HepG2 (cell line): ENCODE measurements at regions not wholly inside any gene's neighbourhood (a gene's known extent, or its start where the extent isn't known, plus 50 kb on each side); places are given as distances from the start of the nearest gene placed in this dataset.

Source experiments
- ATAC-seq: fragments of 200-7000 bp; cut with Tn5 transposase; 3 replicates; pipeline ENCODE4 v1.9.1; 2020; ENCODE audit warnings: mild to moderate bottlenecking, moderate library complexity
- BruUV-seq: library from RNA; stranded (reverse); fragments of 400-500 nt; replicated peaks from 2 replicates; lab custom pipeline; 2021; lab: Mats Ljungman, UMichigan
- CTCF ChIA-PET: fragments of 300-600 bp; formaldehyde crosslinking; extraction: SDS; loops from one replicate; lab custom pipeline; 2021; ENCODE audit warnings: low total read pairs, inconsistent platforms, low intra/inter-chr PET ratio; lab: Yijun Ruan, JAX
- POLR2A ChIA-PET: fragments of 350-600 bp; sonication (Branson Sonifier 250); formaldehyde crosslinking; loops from one replicate; lab custom pipeline; 2020; ENCODE audit warnings: antibody characterized with exemption, inconsistent platforms; lab: Yijun Ruan, JAX
- DNase-seq: peaks from one replicate; pipeline ENCODE4 v3.0.0-alpha.2; 2015; ENCODE audit warnings: low spot score
- FAIRE-seq: peaks from 3 replicates; lab custom pipeline; 2011; peaks lifted over from hg19 to GRCh38; lab: Jason Lieb, UNC
- H2AFZ ChIP-seq: one replicate; pipeline ENCODE4 v1.6.1; 2011; ENCODE audit warnings: low read length, inconsistent platforms
- H3K27ac ChIP-seq: fragments of 300-600 bp; 3 replicates; pipeline ENCODE4 v1.8.0; 2011; ENCODE audit warnings: mixed run types, mild to moderate bottlenecking, mixed read lengths, low read length, inconsistent platforms; ENCODE audit not compliant: insufficient read depth; ENCODE audit errors: extremely low read length
- H3K27me3 ChIP-seq, 2 experiments: fragments of 200-600 bp in 1 of 2; 2 replicates in 1 of 2; 3 replicates in 1 of 2; pipeline versions ENCODE4 v1.6.0 to v1.8.0; 2011; ENCODE audit warnings: low read length in 2 of 2, mild to moderate bottlenecking in 2 of 2, moderate library complexity in 2 of 2, inconsistent platforms in 1 of 2; ENCODE audit not compliant: insufficient read depth in 2 of 2, control insufficient read depth in 1 of 2
- H3K36me3 ChIP-seq, 2 experiments: fragments of 200-600 bp in 1 of 2; replicated peaks in 1 of 2; 2 replicates in 1 of 2; 3 replicates in 1 of 2; pipeline versions ENCODE4 v1.5.1 to v1.8.0; 2011; ENCODE audit warnings: low read length in 2 of 2, inconsistent platforms in 1 of 2; ENCODE audit not compliant: insufficient read depth in 2 of 2, control insufficient read depth in 1 of 2
- H3K4me1 ChIP-seq: 2 replicates; pipeline ENCODE4 v1.5.1; 2012; ENCODE audit warnings: low read length, inconsistent platforms; ENCODE audit not compliant: insufficient read depth
- H3K4me2 ChIP-seq: 2 replicates; pipeline ENCODE4 v1.6.0; 2011; ENCODE audit warnings: low read depth, low read length, inconsistent platforms
- H3K4me3 ChIP-seq, 3 experiments: fragments of 200-600 bp in 1 of 3; sonication (generic), shearing (Covaris generic) in 1 of 3; replicated peaks in 1 of 3; 2 replicates each; pipeline ENCODE4 v1.5.1; 2011 to 2016; ENCODE audit warnings: low read length in 3 of 3, inconsistent platforms in 2 of 3, low read depth in 2 of 3, mild to moderate bottlenecking in 2 of 3, control low read depth in 1 of 3, mixed read lengths in 1 of 3; ENCODE audit not compliant: insufficient read depth in 1 of 3
- H3K79me2 ChIP-seq: one replicate; pipeline ENCODE4 v1.6.1; 2011; ENCODE audit warnings: low read length, inconsistent platforms; ENCODE audit not compliant: insufficient read depth
- H3K9ac ChIP-seq: 2 replicates; pipeline ENCODE4 v1.6.0; 2011; ENCODE audit warnings: mild to moderate bottlenecking, low read depth, low read length, inconsistent platforms; ENCODE audit not compliant: insufficient read depth
- H3K9me3 ChIP-seq: 2 replicates; pipeline ENCODE4 v1.5.1; 2012; ENCODE audit warnings: mild to moderate bottlenecking, low read length
- H4K20me1 ChIP-seq: 2 replicates; pipeline ENCODE4 v1.6.0; 2011; ENCODE audit warnings: inconsistent platforms, mild to moderate bottlenecking, low read length, moderate library complexity; ENCODE audit not compliant: insufficient read depth
- ASH2L ChIP-seq: fragments of 300-600, 200-600 bp; sonication (generic); IDR thresholded peaks from 2 replicates; pipeline ENCODE4 v1.7.0; 2017; ENCODE audit warnings: low read depth, mild to moderate bottlenecking, moderate library complexity, mixed read lengths, low read length; ENCODE audit not compliant: insufficient read length
- PRDM10 ChIP-seq: sonication (generic); formaldehyde crosslinking; IDR thresholded peaks from 2 replicates; pipeline ENCODE4 v1.4.0; 2020; ENCODE audit warnings: low read depth, missing genetic modification reagents
- SRSF4 ChIP-seq: fragments of 200-400 bp; formaldehyde crosslinking; IDR thresholded peaks from one replicate; pipeline ENCODE4 v1.6.1; 2018; ENCODE audit warnings: mild to moderate bottlenecking, low read depth, low read length, moderate library complexity; ENCODE audit not compliant: poor library complexity, severe bottlenecking
- TBX3 ChIP-seq: fragments of 450-650 bp; IDR thresholded peaks from 2 replicates; pipeline ENCODE4 v1.6.1; 2017; ENCODE audit warnings: antibody characterized with exemption, mild to moderate bottlenecking, inconsistent platforms, borderline replicate concordance
- ZNF713 ChIP-seq: sonication (generic); formaldehyde crosslinking; IDR thresholded peaks from 2 replicates; pipeline ENCODE4 v1.4.0; 2020; ENCODE audit warnings: mild to moderate bottlenecking, missing genetic modification reagents
- WGBS: methylation state at CpG from one replicate; pipeline ENCODE4 v1.1.6; 2017; ENCODE audit warnings: low lambda C conversion rate; 5-methylcytosine and 5-hydroxymethylcytosine counted together
- in situ Hi-C: cut with HindIII; loops from 2 replicates; pipeline ENCODE4 v1.10.0; 2017; ENCODE audit warnings: low pct_unique_long_range_greater_than_20kb; ENCODE audit not compliant: extremely low pct_ligation_motif_present
- intact Hi-C: fragments of 100-400 bp; cut with micrococcal nuclease; formaldehyde crosslinking; loops from one replicate; pipeline ENCODE4 v1.10.0; 2022; ENCODE audit not compliant: unreplicated experiment

DNA sequence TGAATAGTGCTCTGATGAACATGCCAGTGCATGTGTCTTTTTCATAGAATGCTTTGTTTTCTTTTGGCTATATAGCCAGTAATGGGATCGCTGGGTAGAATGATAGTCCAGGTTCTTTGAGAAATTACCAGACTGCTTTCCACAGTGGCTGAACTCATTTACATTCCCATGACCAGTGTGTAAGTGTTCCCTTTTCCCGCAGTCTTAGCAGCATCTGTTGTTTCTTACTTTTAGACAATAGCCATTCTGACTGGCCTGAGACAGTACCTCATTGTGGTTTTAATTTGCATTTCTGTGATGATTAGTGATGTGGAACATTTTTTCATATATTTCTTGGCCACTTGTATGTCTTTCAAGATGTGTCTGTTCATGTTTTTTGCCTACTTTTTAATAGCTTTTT, 784.5 kb downstream of the USP25 start (continued):
- no peak for TF ChIP-seq PRDM10 (CRISPR knock-in tag)
- TF ChIP-seq, all 625 proteins: peak for 0

DNA sequence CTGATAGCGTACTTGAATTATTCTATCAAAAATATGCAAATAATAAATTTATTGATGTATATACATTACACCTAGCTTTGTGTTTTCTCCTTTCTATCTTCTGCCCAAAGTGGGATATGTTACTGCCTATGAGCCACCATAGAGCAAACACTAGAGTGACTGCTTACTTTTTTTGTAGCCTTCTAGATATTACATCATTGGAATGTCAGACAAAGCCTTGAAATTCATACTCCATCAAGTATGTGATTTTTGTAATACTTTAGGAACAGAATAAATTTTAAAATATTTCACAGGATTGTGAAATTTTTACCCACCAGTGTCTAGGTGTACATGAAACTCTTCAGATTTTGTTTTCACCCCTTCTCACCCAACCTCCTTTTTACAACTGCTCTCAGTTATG, 787.6 kb downstream of the USP25 start:
- no TSS peak for BruUV-seq
- Histone ChIP-seq H4K20me1 (no peaks in the 10 kb centered on the region), H3K27me3 (no peaks in the 10 kb centered on the region), H3K9ac (no peak overlapping the region), H3K9me3 (peaks cover 7% of the 10 kb centered on the region; the same call in 1 of the 2 replicates), H2AFZ (no peak overlapping the region), H3K4me1 (no peaks in the 10 kb centered on the region), H3K4me3 (no peak overlapping the region), H3K4me2 (no peak overlapping the region), H3K27ac (no peak overlapping the region), H3K36me3 (no peaks in the 10 kb centered on the region), H3K79me2 (no peaks in the 10 kb centered on the region)
- TF ChIP-seq ASH2L, result no peak
- TF ChIP-seq ZNF713 (CRISPR knock-in tag), result no peak
- TF ChIP-seq TBX3, result no peak
- TF ChIP-seq SRSF4, result no peak
- in situ Hi-C loops, result no loop called here
- intact Hi-C loops, result no loop called here
- POLR2A ChIA-PET, result no interaction called here
- 7% methylated on average over 1 of the region's 1 CpG for WGBS
- CTCF ChIA-PET, result no interaction called here
- no peak for DNase-seq
- no peak for FAIRE-seq
- ATAC-seq, result no peak
